Activated B cell treated with CpG ODN at 0.5 μM for 24 hours (primary cell): ENCODE measurements at regions not wholly inside any gene's neighbourhood (a gene's known extent, or its start where the extent isn't known, plus 50 kb on each side); places are given as distances from the start of the nearest gene placed in this dataset.

Experiments
- ATAC-seq: fragments of 200-7000 bp; cut with Tn5 transposase; one replicate; pipeline ENCODE4 v1.10.0; 2021; ENCODE audit warnings: low read depth, mild to moderate bottlenecking, moderate library complexity
- CTCF ChIA-PET: fragments of 350-600 bp; sonication (Branson Sonifier 250); formaldehyde crosslinking; loops from one replicate; lab custom pipeline; 2021; ENCODE audit warnings: antibody characterized with exemption; lab: Charles Lee
- POLR2A ChIA-PET: fragments of 350-600 bp; sonication (Branson Sonifier 250); formaldehyde crosslinking; loops from one replicate; lab custom pipeline; 2021; ENCODE audit warnings: antibody characterized with exemption; lab: Charles Lee
- DNase-seq: peaks from one replicate; pipeline ENCODE4 v3.0.0; 2022
- H3K27ac Mint-ChIP-seq: one replicate; pipeline ENCODE4 v1.8.0; 2020; ENCODE audit warnings: mixed read lengths
- H3K27me3 Mint-ChIP-seq: one replicate; pipeline ENCODE4 v1.8.0; 2021; ENCODE audit warnings: mixed read lengths
- H3K36me3 Mint-ChIP-seq: one replicate; pipeline ENCODE4 v1.8.0; 2021; ENCODE audit warnings: low read depth, mixed read lengths
- H3K4me1 Mint-ChIP-seq: one replicate; pipeline ENCODE4 v1.8.0; 2021; ENCODE audit warnings: mixed read lengths
- H3K4me3 Mint-ChIP-seq: one replicate; pipeline ENCODE4 v1.8.0; 2020; ENCODE audit warnings: mild to moderate bottlenecking, mixed read lengths
- H3K9me3 Mint-ChIP-seq: one replicate; pipeline ENCODE4 v1.8.0; 2020; ENCODE audit warnings: mixed read lengths
- CTCF ChIP-seq: fragments of 200-600 bp; IDR thresholded peaks from one replicate; pipeline ENCODE4 v1.8.0; 2022; ENCODE audit warnings: antibody characterized with exemption, mild to moderate bottlenecking
- intact Hi-C: fragments of 100-400 bp; cut with micrococcal nuclease; formaldehyde crosslinking; loops from one replicate; pipeline ENCODE4 v1.15.1; 2024

DNA sequence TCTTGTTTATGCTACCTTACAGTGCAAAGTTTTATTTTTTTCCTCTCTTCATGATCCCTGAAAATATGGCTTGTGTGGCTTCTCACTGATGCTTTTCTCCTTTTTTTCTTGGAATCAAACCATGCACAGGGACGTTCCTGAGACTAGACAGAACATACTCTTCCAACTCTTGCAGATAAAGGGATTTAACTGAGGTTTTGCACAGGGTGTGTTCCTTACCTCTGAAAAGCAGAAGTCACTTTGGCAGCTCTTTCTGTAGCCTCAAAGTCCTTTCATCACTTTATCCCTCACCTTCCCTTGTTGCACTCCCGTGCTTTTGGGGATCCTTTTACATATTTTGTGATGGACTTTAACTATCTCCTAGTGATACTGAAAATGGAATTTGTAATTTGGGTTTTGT, 300.1 kb downstream of the SPRY1 start:
- DNase-seq (no peak), ATAC-seq (no peak)
- Mint-ChIP-seq H3K27ac (no peak overlapping the region), H3K4me3 (no peak overlapping the region), H3K4me1 (no peaks in the 10 kb centered on the region), H3K36me3 (no peaks in the 10 kb centered on the region), H3K9me3 (no peaks in the 10 kb centered on the region), H3K27me3 (no peaks in the 10 kb centered on the region)
- POLR2A ChIA-PET: no interaction called here
- intact Hi-C loops: no loop called here
- CTCF ChIA-PET: no interaction called here
- no peak for TF ChIP-seq CTCF

DNA sequence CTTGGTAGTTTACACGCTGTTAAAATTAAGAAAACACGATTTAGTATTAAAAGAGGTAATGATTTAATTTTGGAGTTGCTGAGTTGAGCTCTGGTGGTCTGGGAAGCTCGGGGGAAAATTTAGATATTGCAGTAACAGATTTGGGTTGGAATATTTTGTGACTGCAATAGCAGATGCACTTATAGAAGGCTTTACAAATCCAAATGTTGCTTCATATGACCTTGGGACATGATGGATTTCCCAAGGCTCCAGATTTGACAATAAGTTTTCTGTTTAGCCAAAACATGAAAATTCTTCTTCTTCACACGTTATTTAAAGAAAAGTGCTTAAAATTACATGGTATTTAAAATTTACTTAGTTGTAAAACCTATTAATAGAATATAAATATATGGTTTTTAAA, 302.0 kb downstream of the SPRY1 start:
- Mint-ChIP-seq H3K27me3 (no peaks in the 10 kb centered on the region), H3K4me3 (no peak overlapping the region), H3K4me1 (no peaks in the 10 kb centered on the region), H3K9me3 (no peaks in the 10 kb centered on the region), H3K27ac (no peak overlapping the region), H3K36me3 (no peaks in the 10 kb centered on the region)
- no peak for TF ChIP-seq CTCF
- ATAC-seq: no peak
- ChIA-PET CTCF (no interaction called here), POLR2A (no interaction called here)
- intact Hi-C loops: no loop called here
- no peak for DNase-seq

DNA sequence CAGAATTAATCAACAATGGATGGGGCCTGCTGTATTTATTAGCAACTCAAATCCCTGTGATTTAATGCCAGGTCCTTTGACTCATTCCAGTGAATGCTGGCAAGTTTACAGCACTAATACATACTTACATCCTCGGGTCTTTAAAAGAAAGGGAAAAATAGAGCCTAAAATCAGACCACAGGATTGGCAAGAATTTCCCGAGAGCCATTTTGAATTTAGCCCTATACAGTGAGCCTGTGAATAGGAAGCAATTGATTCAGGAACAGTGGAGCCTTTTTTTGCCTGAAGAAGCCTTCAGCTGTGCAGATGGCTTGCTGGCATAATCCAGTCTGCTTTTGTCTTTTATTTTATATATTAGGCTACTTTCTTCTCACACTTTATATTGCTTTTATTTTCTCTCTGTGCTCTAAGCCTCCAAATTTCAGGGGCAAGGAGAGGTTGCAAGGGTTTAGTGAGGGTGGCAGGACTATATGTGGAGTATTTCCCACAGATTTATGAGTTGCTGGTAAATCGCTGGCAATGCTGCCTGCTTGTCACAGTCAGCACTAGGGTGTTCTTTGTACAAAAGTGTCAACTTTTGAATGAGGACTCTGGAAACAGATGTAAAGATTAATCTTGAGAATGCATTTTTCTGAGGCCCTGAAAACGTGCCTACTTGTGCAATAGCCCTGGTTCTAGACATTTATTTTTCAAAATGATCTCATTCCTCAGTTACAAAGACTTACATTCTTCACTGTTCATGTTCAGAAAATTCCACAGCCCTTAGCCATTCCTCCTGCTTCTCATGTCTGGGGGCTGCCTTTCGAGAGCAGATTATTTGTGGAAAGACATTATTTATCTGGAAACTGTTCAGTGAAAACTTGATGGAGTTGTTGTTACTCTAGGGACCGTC, 303.5 kb downstream of the SPRY1 start:
- ATAC-seq: no peak
- no peaks in the 10 kb centered on the region for H3K4me1 Mint-ChIP-seq
- no peaks in the 10 kb centered on the region for H3K36me3 Mint-ChIP-seq
- DNase-seq: no peak
- intact Hi-C loops: no loop called here
- CTCF ChIA-PET: no interaction called here
- POLR2A ChIA-PET: no interaction called here
- H3K4me3 Mint-ChIP-seq: no peak overlapping the region
- H3K27ac Mint-ChIP-seq: no peak overlapping the region
- no peaks in the 10 kb centered on the region for H3K27me3 Mint-ChIP-seq
- no peak for TF ChIP-seq CTCF
- H3K9me3 Mint-ChIP-seq: no peaks in the 10 kb centered on the region

DNA sequence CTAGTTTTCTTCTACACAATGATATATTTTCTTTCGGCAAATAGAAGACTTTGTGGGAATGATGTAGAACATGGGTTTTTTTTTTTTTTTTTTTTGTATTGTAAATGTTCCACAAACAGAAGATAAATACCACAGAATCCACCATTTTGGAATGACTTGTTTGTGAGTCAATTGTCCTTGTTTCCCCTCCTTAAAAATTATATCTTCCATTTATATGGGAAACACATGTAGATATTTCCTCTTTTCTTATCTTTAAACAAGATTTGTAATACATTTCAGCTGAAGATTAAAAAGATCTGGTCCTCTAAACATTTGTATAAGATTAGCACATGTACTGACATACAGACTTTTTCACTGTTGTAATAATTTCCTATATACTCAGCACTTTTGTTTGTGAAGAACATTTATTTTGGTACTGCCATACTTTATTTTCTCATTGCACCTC, 304.6 kb downstream of the SPRY1 start:
- Mint-ChIP-seq H3K27me3 (no peaks in the 10 kb centered on the region), H3K36me3 (no peaks in the 10 kb centered on the region), H3K27ac (no peak overlapping the region), H3K9me3 (no peaks in the 10 kb centered on the region), H3K4me1 (no peaks in the 10 kb centered on the region), H3K4me3 (no peak overlapping the region)
- no peak for ATAC-seq
- CTCF ChIA-PET: no interaction called here
- POLR2A ChIA-PET: no interaction called here
- DNase-seq: no peak
- no peak for TF ChIP-seq CTCF
- intact Hi-C loops: no loop called here

DNA sequence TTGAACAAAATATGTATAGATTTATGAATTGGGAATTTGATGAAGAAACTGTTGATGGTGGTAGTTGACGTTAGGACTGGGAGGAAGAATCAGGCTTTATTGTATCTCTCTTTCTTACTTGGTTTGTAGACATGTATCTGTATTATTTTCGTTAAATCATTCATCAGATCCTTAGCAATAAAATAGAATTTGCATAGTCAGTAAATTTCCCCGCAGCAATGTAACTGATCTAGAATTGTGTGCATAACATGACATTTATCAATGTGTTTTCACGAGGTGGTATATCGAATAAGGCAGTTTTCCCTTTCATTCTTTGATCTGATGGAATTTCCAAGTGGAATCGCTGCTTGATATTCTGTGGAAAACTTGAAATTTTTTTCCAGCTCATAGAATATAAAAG, 308.8 kb downstream of the SPRY1 start:
- ATAC-seq (no peak), DNase-seq (no peak)
- Mint-ChIP-seq H3K36me3 (no peaks in the 10 kb centered on the region), H3K4me1 (no peaks in the 10 kb centered on the region), H3K4me3 (no peak overlapping the region), H3K27ac (no peak overlapping the region), H3K9me3 (peaks cover 3% of the 10 kb centered on the region), H3K27me3 (peaks cover 1% of the 10 kb centered on the region)
- ChIA-PET CTCF (no interaction called here), POLR2A (no interaction called here)
- no peak for TF ChIP-seq CTCF
- intact Hi-C loops: no loop called here
